ENCODE measurements at regions not wholly inside any gene's neighbourhood (a gene's known extent, or its start where the extent isn't known, plus 50 kb on each side); places are given as distances from the start of the nearest gene placed in this dataset.
"Not testable (repeated sequence)": the region's sequence is repeated elsewhere in the genome, so short reads cannot be mapped to it uniquely, and the experiment has no call there.

GRCh38 chr6:18527836-18528743 lies 140.9 kb downstream of the RNF144B start:
- DNase-seq (ENCODE audit: low spot score), result peak; percentile 32
- peak; percentile 52 for FAIRE-seq

GRCh38 chr6:18530201-18530600 lies 143.1 kb downstream of the RNF144B start:
- FAIRE-seq, result no peak

GRCh38 chr6:18532139-18532538 lies 145.0 kb downstream of the RNF144B start:
- DNase-seq (ENCODE audit: low spot score), result no peak
- FAIRE-seq, result no peak

More at GRCh38 chr6:18530201-18530600, 143.1 kb downstream of the RNF144B start:
- no peak for DNase-seq (ENCODE audit: low spot score)

DNA sequence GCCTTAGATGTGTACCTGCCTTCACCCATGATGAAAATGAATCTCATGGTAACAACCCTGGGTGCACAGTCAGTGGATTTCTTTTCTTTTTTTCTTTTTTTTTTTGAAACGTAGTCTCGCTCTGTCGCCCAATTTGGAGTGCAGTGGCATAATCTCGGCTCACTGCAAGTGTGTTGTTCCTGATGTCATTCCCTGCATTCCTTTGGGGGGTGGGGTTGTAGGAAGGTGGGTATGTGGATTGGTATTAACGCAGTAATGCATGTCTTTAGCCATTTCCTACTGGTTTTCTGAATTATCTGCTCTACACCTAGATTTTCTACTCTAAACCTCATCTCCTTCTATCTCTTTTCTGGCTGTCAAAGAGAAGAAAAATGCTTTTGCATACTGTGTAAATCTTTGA lies 146.6 kb downstream of the RNF144B start:
- no peak for DNase-seq (ENCODE audit: low spot score)
- FAIRE-seq, result no peak

DNA sequence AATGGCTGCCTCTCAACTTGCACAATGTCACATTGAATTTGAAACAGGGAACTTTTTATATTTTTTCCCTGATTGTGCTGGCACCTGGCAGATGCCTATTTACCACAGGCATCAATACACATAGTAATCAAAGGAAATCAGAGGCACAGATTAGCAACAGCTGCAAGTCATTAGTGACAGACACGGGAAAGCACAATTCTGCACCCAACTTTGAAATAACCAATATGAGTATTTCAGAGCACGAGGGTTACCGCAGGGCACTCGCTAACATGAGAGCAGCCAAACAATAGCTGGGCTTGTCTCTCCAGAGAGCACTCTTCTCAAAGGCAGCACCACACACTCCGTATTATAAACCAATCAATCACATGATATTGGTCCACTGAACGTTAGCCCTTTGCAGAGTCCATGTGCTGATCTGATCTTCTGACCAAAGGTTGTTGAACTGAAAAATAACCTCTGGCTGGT lies 149.5 kb downstream of the RNF144B start:
- FAIRE-seq (no peak), DNase-seq (ENCODE audit: low spot score) (no peak)

DNA sequence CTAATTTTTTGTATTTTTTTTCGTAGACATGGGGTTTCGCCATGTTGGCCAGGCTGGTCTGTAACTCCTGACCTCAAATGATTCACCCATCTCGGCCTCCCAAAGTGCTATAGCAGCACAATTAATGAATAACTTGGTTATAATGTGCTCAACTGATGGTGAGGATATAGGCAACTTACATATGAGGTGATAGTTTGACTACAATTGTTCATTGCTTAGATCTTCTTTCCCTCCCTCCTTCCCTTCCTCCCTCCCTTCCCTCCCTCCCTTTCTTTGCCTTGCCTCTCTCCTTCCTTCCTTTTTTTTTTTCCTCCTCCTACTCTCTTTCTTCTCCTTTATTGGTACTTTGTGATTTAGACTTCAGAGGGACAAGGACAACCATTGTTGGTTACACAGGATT lies 151.2 kb downstream of the RNF144B start:
- DNase-seq (ENCODE audit: low spot score), result peak; percentile 18
- no peak for FAIRE-seq

GRCh38 chr6:18543051-18543450 lies 155.9 kb downstream of the RNF144B start:
- FAIRE-seq (no peak), DNase-seq (ENCODE audit: low spot score) (no peak)

- DNase-seq (ENCODE audit: low spot score); FAIRE-seq: not testable (repeated sequence)
Observed at GRCh38 chr6:18545142-18545541, 158.0 kb downstream of the RNF144B start.

- no peak for DNase-seq (ENCODE audit: low spot score)
- FAIRE-seq, result no peak
Observed at GRCh38 chr6:18545726-18546125, 158.6 kb downstream of the RNF144B start.

DNA sequence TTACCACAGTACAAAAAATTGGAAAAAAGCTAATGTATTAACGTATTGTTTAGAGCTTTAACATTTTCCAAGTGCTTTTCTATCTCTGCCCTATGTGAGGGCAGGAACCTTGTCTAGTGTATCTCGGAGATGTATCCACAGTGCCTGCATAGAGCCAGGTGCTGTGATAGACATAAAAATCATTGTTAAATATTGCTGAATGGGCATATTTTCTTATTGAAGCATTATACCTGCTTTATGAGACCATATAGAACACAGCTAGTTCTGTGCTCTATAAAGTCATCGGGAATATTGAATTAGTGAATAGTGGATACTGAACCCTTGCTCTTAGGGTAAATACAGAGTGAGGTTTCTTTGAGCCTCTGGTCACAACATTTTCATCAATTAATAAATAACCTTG lies 163.0 kb downstream of the RNF144B start:
- no peak for FAIRE-seq
- DNase-seq (ENCODE audit: low spot score), result no peak

DNA sequence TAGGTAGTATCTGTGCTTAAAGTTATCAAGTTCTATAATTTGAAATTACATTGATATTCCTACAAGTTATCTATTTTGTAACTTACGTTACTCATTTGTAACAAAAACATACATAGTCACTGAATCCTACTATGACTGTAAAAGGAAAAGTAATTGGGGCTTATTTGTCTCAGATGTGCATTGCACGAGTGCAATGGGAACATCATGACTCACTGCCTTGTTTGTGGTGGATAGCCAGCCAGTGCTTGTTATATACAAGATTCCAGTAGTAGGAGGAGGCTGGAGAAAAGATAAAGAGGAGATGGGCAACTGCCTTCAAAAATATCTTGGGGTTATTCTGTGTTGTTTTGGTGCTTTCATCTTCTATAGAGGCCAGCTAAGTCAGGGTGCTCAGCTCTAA lies 164.1 kb downstream of the RNF144B start:
- FAIRE-seq, result no peak
- no peak for DNase-seq (ENCODE audit: low spot score)

DNA sequence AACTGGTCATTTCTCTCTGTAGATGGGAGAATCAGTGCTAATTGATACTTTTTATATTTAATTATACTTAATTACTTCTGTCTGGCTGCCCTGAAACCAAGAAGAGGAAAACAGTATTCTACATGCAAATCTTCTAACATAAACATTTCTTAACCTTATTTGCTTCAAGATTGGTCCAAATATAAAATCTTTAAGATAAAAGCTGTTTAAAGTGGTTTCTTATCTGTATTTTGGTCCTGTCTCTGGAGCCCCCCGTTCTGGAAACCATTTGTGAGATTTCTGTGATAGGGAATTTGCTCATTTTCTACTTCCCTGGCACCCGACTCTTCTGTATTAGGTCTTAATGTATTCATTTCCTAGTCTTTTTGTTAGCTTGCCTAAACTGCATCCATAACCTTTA lies 168.6 kb downstream of the RNF144B start:
- no peak for FAIRE-seq
- no peak for DNase-seq (ENCODE audit: low spot score)

GRCh38 chr6:18561037-18561750 lies 174.0 kb downstream of the RNF144B start:
- FAIRE-seq, result no peak
- no peak for DNase-seq (ENCODE audit: low spot score)

GRCh38 chr6:18562726-18563125 lies 175.6 kb downstream of the RNF144B start:
- DNase-seq (ENCODE audit: low spot score) (no peak), FAIRE-seq (no peak)

DNA sequence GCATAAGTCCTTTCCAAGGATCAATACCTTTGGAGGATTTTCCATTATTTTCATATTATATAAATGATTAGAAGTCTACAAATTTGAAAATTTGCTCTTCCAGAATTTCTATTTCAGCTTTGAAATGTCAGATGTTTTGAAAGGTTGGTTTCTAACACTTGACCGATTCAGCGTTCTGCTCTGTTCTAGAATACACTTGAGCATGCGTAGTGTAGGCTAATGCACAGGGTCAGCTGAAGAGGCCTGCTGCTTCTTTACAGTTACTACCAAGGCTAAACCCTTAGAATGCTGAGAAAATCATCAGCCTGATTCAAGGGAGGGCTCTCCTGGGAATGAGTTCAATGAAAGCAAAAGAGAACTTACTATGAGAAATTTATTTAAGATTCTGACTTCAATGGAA lies 177.6 kb downstream of the RNF144B start:
- no peak for FAIRE-seq
- DNase-seq (ENCODE audit: low spot score), result no peak

DNA sequence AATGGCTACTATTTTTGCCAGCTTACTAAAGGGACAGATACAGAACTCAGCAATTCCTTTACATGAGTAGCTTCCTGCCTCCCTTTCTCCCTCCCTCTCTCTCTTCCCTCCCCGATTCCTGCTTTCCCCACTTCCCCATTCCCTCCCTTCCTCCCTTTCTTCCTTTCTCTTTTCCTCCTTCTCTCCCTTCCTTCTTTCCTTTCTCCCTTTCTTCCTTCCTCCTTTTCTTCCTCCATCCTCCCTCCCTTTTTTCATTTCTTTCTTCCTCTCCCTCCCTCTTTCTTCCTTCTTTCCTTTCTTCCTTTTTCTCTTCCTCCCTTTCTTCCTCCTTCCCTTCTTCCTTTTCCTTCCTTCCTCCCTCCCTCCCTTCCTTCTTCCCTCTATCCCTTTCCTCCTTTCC lies 178.1 kb downstream of the RNF144B start:
- DNase-seq (ENCODE audit: low spot score), result no peak
- no peak for FAIRE-seq

DNA sequence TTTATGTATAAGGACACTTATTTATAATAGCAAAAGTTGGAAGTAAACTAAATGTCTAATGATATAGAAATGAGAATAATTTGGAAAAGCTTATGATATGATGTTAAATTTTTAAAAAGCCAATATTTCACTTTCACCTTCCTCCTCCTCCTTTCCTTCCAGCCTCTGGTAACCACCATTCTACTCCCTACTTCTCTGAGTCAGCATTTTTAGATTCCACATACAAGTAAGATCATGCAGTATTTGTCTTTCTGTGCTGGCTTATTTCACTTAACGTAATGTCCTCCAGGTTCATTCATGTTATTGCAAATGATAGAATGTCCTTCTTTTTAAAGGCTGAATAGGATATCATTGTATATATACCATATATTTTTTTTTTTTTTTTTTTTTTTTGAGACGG lies 180.2 kb downstream of the RNF144B start:
- DNase-seq (ENCODE audit: low spot score) (no peak), FAIRE-seq (no peak)

- DNase-seq (ENCODE audit: low spot score) (no peak), FAIRE-seq (no peak)
Observed at GRCh38 chr6:18577491-18577890, 190.3 kb downstream of the RNF144B start.

- no peak for FAIRE-seq
- DNase-seq (ENCODE audit: low spot score), result no peak
Observed at GRCh38 chr6:18579166-18579565, 192.0 kb downstream of the RNF144B start.

DNA sequence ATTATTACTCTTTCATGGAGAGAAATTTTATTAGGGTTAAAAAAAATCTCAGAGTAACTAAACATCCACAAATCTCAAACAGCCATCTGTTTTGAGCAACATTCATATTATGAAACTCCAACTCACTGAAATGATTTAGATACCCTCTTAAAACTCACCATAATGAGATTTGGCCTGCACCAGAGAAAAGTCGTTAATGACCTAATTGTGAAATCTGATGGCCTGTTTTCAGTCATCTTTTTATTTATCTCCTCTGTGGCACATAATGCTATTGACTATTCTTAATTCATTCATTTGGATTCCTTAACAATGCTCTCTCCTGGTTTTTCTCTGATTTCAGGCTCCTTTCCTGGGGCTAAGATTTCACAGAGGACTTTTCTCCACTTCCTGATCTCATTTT lies 192.7 kb downstream of the RNF144B start:
- FAIRE-seq (no peak), DNase-seq (ENCODE audit: low spot score) (no peak)

DNA sequence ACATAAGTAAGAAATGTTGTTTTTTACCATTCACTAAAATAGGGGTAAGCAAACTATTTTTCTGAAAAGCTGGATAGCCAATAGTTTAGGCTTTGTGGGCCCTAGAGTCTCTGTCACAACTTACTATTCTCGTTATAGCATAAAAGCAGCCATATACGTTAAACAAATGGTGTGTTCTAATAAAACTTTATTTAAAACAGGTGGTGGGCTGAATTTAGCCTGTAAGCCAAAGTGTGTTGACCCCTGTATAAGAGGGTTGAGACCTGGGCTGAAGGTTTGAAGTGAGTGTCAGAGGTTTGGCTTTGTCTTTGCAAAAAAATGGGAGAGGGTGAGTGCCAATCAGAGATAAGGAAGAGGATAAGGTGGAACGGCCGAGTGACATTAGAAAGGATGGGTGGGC lies 197.2 kb downstream of the RNF144B start:
- DNase-seq (ENCODE audit: low spot score), result no peak
- no peak for FAIRE-seq

DNA sequence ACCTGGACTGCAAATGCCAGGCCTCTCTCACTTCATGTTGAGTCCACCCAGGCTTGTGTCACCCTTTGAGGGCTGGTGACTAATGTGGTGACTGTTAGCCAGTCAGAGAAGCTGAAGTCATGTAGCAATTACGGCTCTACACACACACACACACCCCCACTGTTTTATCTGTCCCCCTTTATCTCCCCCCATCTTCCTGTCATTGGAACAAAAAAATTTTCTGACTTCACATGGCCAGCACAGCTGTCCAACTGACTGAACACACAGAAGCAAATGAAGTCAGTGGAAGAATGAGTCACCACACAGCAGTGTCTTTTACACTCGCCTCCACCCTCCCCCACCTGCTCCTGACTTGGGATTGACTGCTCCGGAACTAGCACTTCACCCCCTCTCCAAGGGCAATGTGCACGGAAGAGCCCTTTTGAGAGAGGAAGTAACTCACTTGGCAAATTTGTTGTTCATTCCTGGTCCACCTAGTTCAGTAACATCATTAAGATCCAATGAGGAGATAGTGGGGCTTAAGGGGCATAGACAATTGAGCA lies 198.0 kb downstream of the RNF144B start:
- FAIRE-seq (peak; percentile 86), DNase-seq (ENCODE audit: low spot score) (peak; percentile 93)
